SU-DHL-6 (cell line): ENCODE measurements at regions not wholly inside any gene's neighbourhood (a gene's known extent, or its start where the extent isn't known, plus 50 kb on each side); places are given as distances from the start of the nearest gene placed in this dataset.
"Not testable (repeated sequence)": the region's sequence is repeated elsewhere in the genome, so short reads cannot be mapped to it uniquely, and the experiment has no call there.

ENCODE experiments used
- H2AFZ ChIP-seq: fragments of 200-600 bp; sonication (generic); 2 replicates; pipeline ENCODE4 v1.6.1; 2014; ENCODE audit warnings: low read depth, mild to moderate bottlenecking, moderate library complexity, mixed read lengths, antibody characterized with exemption, low read length; ENCODE audit not compliant: severe bottlenecking
- H3F3A ChIP-seq: fragments of 200-600 bp; shearing (Covaris generic); 2 replicates; pipeline ENCODE4 v1.6.0; 2016; ENCODE audit warnings: antibody characterized with exemption, mild to moderate bottlenecking; ENCODE audit not compliant: insufficient read depth
- H3K27ac ChIP-seq: fragments of 200-600 bp; sonication (generic); 2 replicates; pipeline ENCODE4 v1.5.1; 2016; ENCODE audit warnings: low read depth, mild to moderate bottlenecking, low read length, moderate library complexity, mixed read lengths
- H3K27me3 ChIP-seq: fragments of 200-600 bp; sonication (generic), shearing (Covaris generic); 2 replicates; pipeline ENCODE4 v1.6.0; 2014; ENCODE audit warnings: mild to moderate bottlenecking, low read length
- H3K36me3 ChIP-seq: fragments of 200-600 bp; sonication (generic); 2 replicates; pipeline ENCODE4 v1.6.1; 2014; ENCODE audit warnings: mild to moderate bottlenecking, low read length, mixed read lengths
- H3K4me2 ChIP-seq: fragments of 300-600, 200-600 bp; shearing (Covaris generic), sonication (generic); 2 replicates; pipeline ENCODE4 v1.6.0; 2014; ENCODE audit warnings: low read length, low read depth, mild to moderate bottlenecking; ENCODE audit not compliant: poor library complexity, severe bottlenecking
- H3K4me3 ChIP-seq: fragments of 200-600 bp; sonication (generic); 2 replicates; pipeline ENCODE4 v1.5.1; 2014; ENCODE audit warnings: antibody characterized with exemption, low read length, mild to moderate bottlenecking, mixed read lengths; ENCODE audit not compliant: insufficient read depth, poor library complexity, severe bottlenecking
- H3K79me2 ChIP-seq: fragments of 200-600 bp; sonication (generic); 2 replicates; pipeline ENCODE4 v1.6.1; 2014; ENCODE audit warnings: mild to moderate bottlenecking, low read length, moderate library complexity; ENCODE audit not compliant: insufficient read depth
- H3K9ac ChIP-seq: fragments of 200-600 bp; sonication (generic); 2 replicates; pipeline ENCODE4 v1.7.0; 2014; ENCODE audit warnings: mild to moderate bottlenecking, low read length
- H3K9me2 ChIP-seq: fragments of 200-600 bp; sonication (generic); replicated peaks from 2 replicates; pipeline ENCODE4 v1.6.1; 2014; ENCODE audit warnings: low read length; ENCODE audit not compliant: insufficient read depth
- H3K9me3 ChIP-seq: fragments of 200-600 bp; sonication (generic); 2 replicates; pipeline ENCODE4 v1.6.1; 2014; ENCODE audit warnings: low read length, mixed read lengths; ENCODE audit not compliant: insufficient read depth
- H4K20me1 ChIP-seq: fragments of 200-600 bp; sonication (generic); 2 replicates; pipeline ENCODE4 v1.6.1; 2014; ENCODE audit warnings: low read depth, mild to moderate bottlenecking, antibody characterized with exemption, low read length, moderate library complexity, mixed read lengths
- CTCF ChIP-seq: fragments of 200-600 bp; sonication (generic); IDR thresholded peaks from one replicate; pipeline ENCODE4 v1.5.1; 2017; ENCODE audit warnings: antibody characterized with exemption, mild to moderate bottlenecking, low read length, moderate library complexity; ENCODE audit not compliant: insufficient read depth, poor library complexity, severe bottlenecking
- EZH2phosphoT487 ChIP-seq: fragments of 200-600 bp; sonication (generic), shearing (Covaris generic); conservative IDR thresholded peaks from 2 replicates; pipeline ENCODE4 v1.6.1; 2018; ENCODE audit warnings: mild to moderate bottlenecking, antibody characterized with exemption, low read length, moderate library complexity, mixed read lengths

- no peak overlapping the region for H3K4me2 ChIP-seq
- H3K9ac ChIP-seq = no peak overlapping the region
- H3K79me2 ChIP-seq = no peaks in the 10 kb centered on the region
- H2AFZ ChIP-seq = no peak overlapping the region
- H3K9me2 ChIP-seq = no peaks in the 10 kb centered on the region
- no peaks in the 10 kb centered on the region for H3K27me3 ChIP-seq
- H3F3A ChIP-seq = no peaks in the 10 kb centered on the region
- H3K4me3 ChIP-seq = no peak overlapping the region
- no peaks in the 10 kb centered on the region for H4K20me1 ChIP-seq
- TF ChIP-seq EZH2phosphoT487 (no peak), CTCF (no peak)
- H3K27ac ChIP-seq = no peak overlapping the region
- H3K9me3 ChIP-seq = no peaks in the 10 kb centered on the region
- H3K36me3 ChIP-seq = no peaks in the 10 kb centered on the region
These were observed 320.9 kb upstream of the FSIP2 start for GRCh38 chr2:185417688-185418087.

- H3K27me3 ChIP-seq, H3K36me3 ChIP-seq, H3F3A ChIP-seq, H3K27ac ChIP-seq, H3K9ac ChIP-seq, H3K4me3 ChIP-seq, H3K4me2 ChIP-seq, H3K79me2 ChIP-seq, H3K9me2 ChIP-seq, H2AFZ ChIP-seq, H4K20me1 ChIP-seq, H3K9me3 ChIP-seq: not testable (repeated sequence)
These were observed 313.5 kb upstream of the FSIP2 start for GRCh38 chr2:185424958-185425629.

GRCh38 chr2:185428000-185428399 is 310.6 kb upstream of the FSIP2 start:
- Histone ChIP-seq H3K4me2 (no peak overlapping the region), H3K79me2 (no peaks in the 10 kb centered on the region), H3K4me3 (no peak overlapping the region), H3K36me3 (no peaks in the 10 kb centered on the region), H2AFZ (no peak overlapping the region), H3F3A (no peaks in the 10 kb centered on the region), H3K9ac (no peak overlapping the region), H3K27me3 (no peaks in the 10 kb centered on the region), H3K27ac (no peak overlapping the region), H3K9me3 (no peaks in the 10 kb centered on the region), H3K9me2 (no peaks in the 10 kb centered on the region), H4K20me1 (no peaks in the 10 kb centered on the region)
- TF ChIP-seq EZH2phosphoT487 (no peak), CTCF (no peak)

GRCh38 chr2:185433824-185434223 is 304.8 kb upstream of the FSIP2 start:
- no peak overlapping the region for H3K27ac ChIP-seq
- no peak overlapping the region for H3K4me2 ChIP-seq
- no peak overlapping the region for H3K4me3 ChIP-seq
- no peaks in the 10 kb centered on the region for H3F3A ChIP-seq
- no peaks in the 10 kb centered on the region for H3K36me3 ChIP-seq
- TF ChIP-seq EZH2phosphoT487 (no peak), CTCF (no peak)
- no peaks in the 10 kb centered on the region for H3K79me2 ChIP-seq
- no peaks in the 10 kb centered on the region for H3K9me2 ChIP-seq
- no peaks in the 10 kb centered on the region for H4K20me1 ChIP-seq
- no peak overlapping the region for H2AFZ ChIP-seq
- no peaks in the 10 kb centered on the region for H3K9me3 ChIP-seq
- H3K27me3 ChIP-seq = no peaks in the 10 kb centered on the region
- H3K9ac ChIP-seq = no peak overlapping the region
